HepG2 (cell line): ENCODE measurements at regions not wholly inside any gene's neighbourhood (a gene's known extent, or its start where the extent isn't known, plus 50 kb on each side); places are given as distances from the start of the nearest gene placed in this dataset.

Experiments
- ATAC-seq: fragments of 200-7000 bp; cut with Tn5 transposase; 3 replicates; pipeline ENCODE4 v1.9.1; 2020; ENCODE audit warnings: mild to moderate bottlenecking, moderate library complexity
- BruUV-seq: library from RNA; stranded (reverse); fragments of 400-500 nt; replicated peaks from 2 replicates; lab custom pipeline; 2021; lab: Mats Ljungman, UMichigan
- CTCF ChIA-PET: fragments of 300-600 bp; formaldehyde crosslinking; extraction: SDS; loops from one replicate; lab custom pipeline; 2021; ENCODE audit warnings: low total read pairs, inconsistent platforms, low intra/inter-chr PET ratio; lab: Yijun Ruan, JAX
- POLR2A ChIA-PET: fragments of 350-600 bp; sonication (Branson Sonifier 250); formaldehyde crosslinking; loops from one replicate; lab custom pipeline; 2020; ENCODE audit warnings: antibody characterized with exemption, inconsistent platforms; lab: Yijun Ruan, JAX
- DNase-seq: peaks from one replicate; pipeline ENCODE4 v3.0.0-alpha.2; 2015; ENCODE audit warnings: low spot score
- FAIRE-seq: peaks from 3 replicates; lab custom pipeline; 2011; peaks lifted over from hg19 to GRCh38; lab: Jason Lieb, UNC
- H2AFZ ChIP-seq: one replicate; pipeline ENCODE4 v1.6.1; 2011; ENCODE audit warnings: low read length, inconsistent platforms
- H3K27ac ChIP-seq: fragments of 300-600 bp; 3 replicates; pipeline ENCODE4 v1.8.0; 2011; ENCODE audit warnings: mixed run types, mild to moderate bottlenecking, mixed read lengths, low read length, inconsistent platforms; ENCODE audit not compliant: insufficient read depth; ENCODE audit errors: extremely low read length
- H3K27me3 ChIP-seq, 2 experiments: fragments of 200-600 bp in 1 of 2; 2 replicates in 1 of 2; 3 replicates in 1 of 2; pipeline versions ENCODE4 v1.6.0 to v1.8.0; 2011; ENCODE audit warnings: low read length in 2 of 2, mild to moderate bottlenecking in 2 of 2, moderate library complexity in 2 of 2, inconsistent platforms in 1 of 2; ENCODE audit not compliant: insufficient read depth in 2 of 2, control insufficient read depth in 1 of 2
- H3K36me3 ChIP-seq, 2 experiments: fragments of 200-600 bp in 1 of 2; replicated peaks in 1 of 2; 2 replicates in 1 of 2; 3 replicates in 1 of 2; pipeline versions ENCODE4 v1.5.1 to v1.8.0; 2011; ENCODE audit warnings: low read length in 2 of 2, inconsistent platforms in 1 of 2; ENCODE audit not compliant: insufficient read depth in 2 of 2, control insufficient read depth in 1 of 2
- H3K4me1 ChIP-seq: 2 replicates; pipeline ENCODE4 v1.5.1; 2012; ENCODE audit warnings: low read length, inconsistent platforms; ENCODE audit not compliant: insufficient read depth
- H3K4me2 ChIP-seq: 2 replicates; pipeline ENCODE4 v1.6.0; 2011; ENCODE audit warnings: low read depth, low read length, inconsistent platforms
- H3K4me3 ChIP-seq, 3 experiments: fragments of 200-600 bp in 1 of 3; sonication (generic), shearing (Covaris generic) in 1 of 3; replicated peaks in 1 of 3; 2 replicates each; pipeline ENCODE4 v1.5.1; 2011 to 2016; ENCODE audit warnings: low read length in 3 of 3, inconsistent platforms in 2 of 3, low read depth in 2 of 3, mild to moderate bottlenecking in 2 of 3, control low read depth in 1 of 3, mixed read lengths in 1 of 3; ENCODE audit not compliant: insufficient read depth in 1 of 3
- H3K79me2 ChIP-seq: one replicate; pipeline ENCODE4 v1.6.1; 2011; ENCODE audit warnings: low read length, inconsistent platforms; ENCODE audit not compliant: insufficient read depth
- H3K9ac ChIP-seq: 2 replicates; pipeline ENCODE4 v1.6.0; 2011; ENCODE audit warnings: mild to moderate bottlenecking, low read depth, low read length, inconsistent platforms; ENCODE audit not compliant: insufficient read depth
- H3K9me3 ChIP-seq: 2 replicates; pipeline ENCODE4 v1.5.1; 2012; ENCODE audit warnings: mild to moderate bottlenecking, low read length
- H4K20me1 ChIP-seq: 2 replicates; pipeline ENCODE4 v1.6.0; 2011; ENCODE audit warnings: inconsistent platforms, mild to moderate bottlenecking, low read length, moderate library complexity; ENCODE audit not compliant: insufficient read depth
- CSRNP2 ChIP-seq: sonication (generic); formaldehyde crosslinking; conservative IDR thresholded peaks from 2 replicates; pipeline ENCODE4 v1.8.0; 2022; ENCODE audit warnings: low read depth, missing genetic modification reagents
- E2F1 ChIP-seq: sonication (generic); formaldehyde crosslinking; IDR thresholded peaks from 2 replicates; pipeline ENCODE4 v1.5.0; 2020; ENCODE audit warnings: missing genetic modification reagents
- FOXA1 ChIP-seq, 2 experiments: fragments of 450-650 bp in 1 of 2; sonication (generic) in 1 of 2; formaldehyde crosslinking in 1 of 2; IDR thresholded peaks; 2 replicates each; pipeline versions ENCODE4 v1.4.0 to v1.6.1; 2016 to 2020; ENCODE audit warnings: missing genetic modification reagents in 1 of 2
- HMG20A ChIP-seq: IDR thresholded peaks from 2 replicates; pipeline ENCODE4 v1.6.1; 2016; ENCODE audit warnings: borderline replicate concordance
- LRRFIP1 ChIP-seq: sonication (generic); formaldehyde crosslinking; conservative IDR thresholded peaks from 2 replicates; pipeline ENCODE4 v1.4.0; 2020; ENCODE audit warnings: missing genetic modification reagents
- MEF2D ChIP-seq: sonication (generic); formaldehyde crosslinking; IDR thresholded peaks from 2 replicates; pipeline ENCODE4 v1.5.1; 2020; ENCODE audit warnings: mild to moderate bottlenecking, missing genetic modification reagents
- NFKBIZ ChIP-seq: IDR thresholded peaks from 2 replicates; pipeline ENCODE4 v1.6.1; 2018; ENCODE audit warnings: missing genetic modification reagents, missing compliant biosample characterization
- PBX2 ChIP-seq: IDR thresholded peaks from 2 replicates; pipeline ENCODE4 v1.6.1; 2016; ENCODE audit warnings: control low read depth
- REXO4 ChIP-seq: sonication (generic); formaldehyde crosslinking; IDR thresholded peaks from 2 replicates; pipeline ENCODE4 v1.8.0; 2022; ENCODE audit warnings: missing genetic modification reagents, mild to moderate bottlenecking, borderline replicate concordance
- SNAPC4 ChIP-seq: sonication (generic); formaldehyde crosslinking; IDR thresholded peaks from 2 replicates; pipeline ENCODE4 v1.4.0; 2020; ENCODE audit warnings: mild to moderate bottlenecking, missing genetic modification reagents
- ZNF652 ChIP-seq: IDR thresholded peaks from 2 replicates; pipeline ENCODE4 v1.6.1; 2016; ENCODE audit warnings: low read depth, borderline replicate concordance
- ZNF670 ChIP-seq: sonication (generic); formaldehyde crosslinking; IDR thresholded peaks from 2 replicates; pipeline ENCODE4 v1.8.0; 2022; ENCODE audit warnings: mild to moderate bottlenecking, missing genetic modification reagents, borderline replicate concordance
- ZNF746 ChIP-seq: sonication (generic); formaldehyde crosslinking; IDR thresholded peaks from 2 replicates; pipeline ENCODE4 v1.8.0; 2022; ENCODE audit warnings: mild to moderate bottlenecking, missing genetic modification reagents
- ZNF883 ChIP-seq: sonication (generic); formaldehyde crosslinking; IDR thresholded peaks from 2 replicates; pipeline ENCODE4 v1.5.1; 2020; ENCODE audit warnings: mild to moderate bottlenecking, missing genetic modification reagents; ENCODE audit errors: not compliant biosample characterization
- WGBS: methylation state at CpG from one replicate; pipeline ENCODE4 v1.1.6; 2017; ENCODE audit warnings: low lambda C conversion rate; 5-methylcytosine and 5-hydroxymethylcytosine counted together
- in situ Hi-C: cut with HindIII; loops from 2 replicates; pipeline ENCODE4 v1.10.0; 2017; ENCODE audit warnings: low pct_unique_long_range_greater_than_20kb; ENCODE audit not compliant: extremely low pct_ligation_motif_present
- intact Hi-C: fragments of 100-400 bp; cut with micrococcal nuclease; formaldehyde crosslinking; loops from one replicate; pipeline ENCODE4 v1.10.0; 2022; ENCODE audit not compliant: unreplicated experiment

GRCh38 chr6:139695361-139695760, 320.9 kb upstream of the CITED2 start:
- ChIA-PET POLR2A (no interaction called here), CTCF (no interaction called here)
- Histone ChIP-seq H3K4me3 (no peak overlapping the region), H3K4me2 (no peak overlapping the region), H2AFZ (no peak overlapping the region), H3K27ac (no peak overlapping the region), H3K27me3 (no peaks in the 10 kb centered on the region), H3K36me3 (no peaks in the 10 kb centered on the region), H3K4me1 (no peaks in the 10 kb centered on the region), H4K20me1 (no peaks in the 10 kb centered on the region), H3K9me3 (no peaks in the 10 kb centered on the region), H3K79me2 (no peaks in the 10 kb centered on the region), H3K9ac (no peak overlapping the region)
- no peak for DNase-seq
- no peak for FAIRE-seq
- intact Hi-C loops: no loop called here
- 19% methylated on average over 1 of the region's 1 CpG for WGBS
- in situ Hi-C loops: no loop called here
- peak; percentile 41; the same call in 2 of the 3 replicates for ATAC-seq
- no TSS peak for BruUV-seq
- peak; percentile 53; the same call in 1 of the 2 replicates for TF ChIP-seq ZNF652
- no peak for TF ChIP-seq E2F1 (CRISPR knock-in tag)
- TF ChIP-seq MEF2D (CRISPR knock-in tag): no peak
- peak; percentile 32; the same call in 1 of the 2 replicates for TF ChIP-seq HMG20A (CRISPR knock-in tag)
- TF ChIP-seq CSRNP2 (CRISPR knock-in tag): no peak
- no peak for TF ChIP-seq FOXA1 (IDR thresholded peaks at IDR 0.05)
- TF ChIP-seq FOXA1 (CRISPR knock-in tag; IDR thresholded peaks at IDR 0.05): peak; percentile 74
- no peak for TF ChIP-seq LRRFIP1 (CRISPR knock-in tag)
- TF ChIP-seq ZNF746 (CRISPR knock-in tag): no peak
- no peak for TF ChIP-seq PBX2 (CRISPR knock-in tag)
- TF ChIP-seq ZNF670 (CRISPR knock-in tag): no peak
- no peak for TF ChIP-seq REXO4 (CRISPR knock-in tag)
- TF ChIP-seq ZNF883 (CRISPR knock-in tag): no peak
- no peak for TF ChIP-seq NFKBIZ (CRISPR knock-in tag)
- no peak for TF ChIP-seq SNAPC4 (CRISPR knock-in tag)
